ENCODE measurements at regions not wholly inside any gene's neighbourhood (a gene's known extent, or its start where the extent isn't known, plus 50 kb on each side); places are given as distances from the start of the nearest gene placed in this dataset.

GRCh38 chr14:58947814-58948445, 240.5 kb upstream of the DAAM1 start:
- TF ChIP-seq CTCF (IDR thresholded peaks at IDR 0.05; ENCODE audit: low read depth, low read length): no peak; the same call in 1 of the 2 replicates
- DNase-seq (ENCODE audit: extremely low read depth, low read depth): no peak

- TF ChIP-seq CTCF (IDR thresholded peaks at IDR 0.05; ENCODE audit: low read depth, low read length): no peak
- no peak for DNase-seq (ENCODE audit: extremely low read depth, low read depth)
Observed at GRCh38 chr14:58950555-58950954, 237.9 kb upstream of the DAAM1 start.

GRCh38 chr14:58951143-58951542, 237.3 kb upstream of the DAAM1 start:
- no peak for TF ChIP-seq CTCF (IDR thresholded peaks at IDR 0.05; ENCODE audit: low read depth, low read length)
- DNase-seq (ENCODE audit: extremely low read depth, low read depth): no peak

GRCh38 chr14:58954052-58954451, 234.4 kb upstream of the DAAM1 start:
- TF ChIP-seq CTCF (IDR thresholded peaks at IDR 0.05; ENCODE audit: low read depth, low read length): no peak

GRCh38 chr14:58954901-58955861, 233.3 kb upstream of the DAAM1 start:
- no peak for TF ChIP-seq CTCF (IDR thresholded peaks at IDR 0.05; ENCODE audit: low read depth, low read length)
- DNase-seq (ENCODE audit: extremely low read depth, low read depth): no peak

More at GRCh38 chr14:58954052-58954451, 234.4 kb upstream of the DAAM1 start:
- DNase-seq (ENCODE audit: extremely low read depth, low read depth): no peak

- DNase-seq (ENCODE audit: extremely low read depth, low read depth): no peak
Observed at GRCh38 chr14:58961045-58961731, 227.3 kb upstream of the DAAM1 start.

More at GRCh38 chr14:58961045-58961731, 227.3 kb upstream of the DAAM1 start:
- no peak for TF ChIP-seq CTCF (IDR thresholded peaks at IDR 0.05; ENCODE audit: low read depth, low read length)
